ENCODE measurements at regions not wholly inside any gene's neighbourhood (a gene's known extent, or its start where the extent isn't known, plus 50 kb on each side); places are given as distances from the start of the nearest gene placed in this dataset.

DNA sequence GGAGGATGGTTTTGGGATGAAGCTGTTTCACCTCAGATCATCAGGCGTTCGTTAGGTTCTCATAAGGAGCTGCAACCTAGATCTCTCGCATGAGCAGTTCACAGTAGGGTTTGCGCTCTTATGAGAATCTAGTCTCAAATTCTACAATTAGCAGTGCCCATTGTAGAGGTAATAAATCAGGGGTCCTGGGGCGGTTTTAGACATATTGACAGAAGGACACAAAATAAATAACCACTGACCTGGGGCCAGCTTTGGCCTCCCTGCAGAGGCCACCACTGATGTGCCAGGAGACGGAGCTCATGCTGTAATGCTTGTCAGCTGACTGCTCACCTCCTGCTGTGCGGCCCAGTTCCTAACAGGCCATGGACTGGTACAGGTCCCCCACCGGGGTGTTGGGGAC, 67.6 kb upstream of the SPATA31D4 start:
- Histone ChIP-seq H3K27me3 (replicated peaks in 1 of 7) (peaks cover 0 to 8% (median 0%) of the 10 kb centered on the region in 7 donors), H3K9me3 (no peaks in the 10 kb centered on the region), H3K4me3 (no peak overlapping the region), H3K4me1 (no peaks in the 10 kb centered on the region), H3K27ac (no peak overlapping the region), H3K36me3 (no peaks in the 10 kb centered on the region)
- TF ChIP-seq POLR2AphosphoS5 (IDR thresholded peaks at IDR 0.05) (no peak), POLR2A (IDR thresholded peaks at IDR 0.05) (no peak)
- TF ChIP-seq, protein P1, sequence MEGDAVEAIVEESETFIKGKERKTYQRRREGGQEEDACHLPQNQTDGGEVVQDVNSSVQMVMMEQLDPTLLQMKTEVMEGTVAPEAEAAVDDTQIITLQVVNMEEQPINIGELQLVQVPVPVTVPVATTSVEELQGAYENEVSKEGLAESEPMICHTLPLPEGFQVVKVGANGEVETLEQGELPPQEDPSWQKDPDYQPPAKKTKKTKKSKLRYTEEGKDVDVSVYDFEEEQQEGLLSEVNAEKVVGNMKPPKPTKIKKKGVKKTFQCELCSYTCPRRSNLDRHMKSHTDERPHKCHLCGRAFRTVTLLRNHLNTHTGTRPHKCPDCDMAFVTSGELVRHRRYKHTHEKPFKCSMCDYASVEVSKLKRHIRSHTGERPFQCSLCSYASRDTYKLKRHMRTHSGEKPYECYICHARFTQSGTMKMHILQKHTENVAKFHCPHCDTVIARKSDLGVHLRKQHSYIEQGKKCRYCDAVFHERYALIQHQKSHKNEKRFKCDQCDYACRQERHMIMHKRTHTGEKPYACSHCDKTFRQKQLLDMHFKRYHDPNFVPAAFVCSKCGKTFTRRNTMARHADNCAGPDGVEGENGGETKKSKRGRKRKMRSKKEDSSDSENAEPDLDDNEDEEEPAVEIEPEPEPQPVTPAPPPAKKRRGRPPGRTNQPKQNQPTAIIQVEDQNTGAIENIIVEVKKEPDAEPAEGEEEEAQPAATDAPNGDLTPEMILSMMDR (IDR thresholded peaks at IDR 0.05 in 8 of 11, conservative IDR thresholded peaks at IDR 0.05 in 3 of 11): no peak
- 89 to 95% (median 93%) methylated on average over 8 of the region's 8 CpGs for WGBS, 5 donors
- DNase-seq: no peak
- intact Hi-C loops (cut with DNase I; ENCODE audit: low total_unique reads): no loop called here

DNA sequence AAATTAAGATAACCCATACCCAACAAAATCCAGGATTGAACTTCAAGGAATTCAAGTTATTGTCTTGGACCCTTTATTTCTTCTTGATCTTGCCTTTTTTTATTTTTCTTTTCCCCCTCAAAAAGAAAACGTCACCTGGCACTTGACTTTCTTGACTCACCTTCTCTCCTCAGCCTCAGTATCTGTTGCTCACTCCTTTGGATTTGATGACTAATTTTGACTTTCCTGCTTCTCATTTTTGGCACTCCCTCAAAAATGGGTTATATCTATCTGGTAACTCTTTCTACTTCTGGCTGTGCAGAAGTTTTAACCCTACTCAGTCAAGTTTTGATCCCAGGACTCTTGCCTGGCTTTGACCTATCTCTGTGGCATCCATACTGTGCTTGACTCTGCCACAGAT, 66.6 kb upstream of the SPATA31D4 start:
- Histone ChIP-seq H3K27ac (no peak overlapping the region), H3K36me3 (no peaks in the 10 kb centered on the region), H3K27me3 (replicated peaks in 1 of 7) (peaks cover 0 to 7% (median 0%) of the 10 kb centered on the region in 7 donors), H3K4me3 (no peak overlapping the region), H3K9me3 (no peaks in the 10 kb centered on the region), H3K4me1 (no peaks in the 10 kb centered on the region)
- intact Hi-C loops (cut with DNase I; ENCODE audit: low total_unique reads): no loop called here
- WGBS, 5 donors: 47 to 90% (median 74%) methylated on average over 1 of the region's 1 CpG
- no peak for DNase-seq
- TF ChIP-seq POLR2A (IDR thresholded peaks at IDR 0.05) (no peak), POLR2AphosphoS5 (IDR thresholded peaks at IDR 0.05) (no peak)
- TF ChIP-seq, protein P1 (IDR thresholded peaks at IDR 0.05 in 8 of 11, conservative IDR thresholded peaks at IDR 0.05 in 3 of 11): no peak

DNA sequence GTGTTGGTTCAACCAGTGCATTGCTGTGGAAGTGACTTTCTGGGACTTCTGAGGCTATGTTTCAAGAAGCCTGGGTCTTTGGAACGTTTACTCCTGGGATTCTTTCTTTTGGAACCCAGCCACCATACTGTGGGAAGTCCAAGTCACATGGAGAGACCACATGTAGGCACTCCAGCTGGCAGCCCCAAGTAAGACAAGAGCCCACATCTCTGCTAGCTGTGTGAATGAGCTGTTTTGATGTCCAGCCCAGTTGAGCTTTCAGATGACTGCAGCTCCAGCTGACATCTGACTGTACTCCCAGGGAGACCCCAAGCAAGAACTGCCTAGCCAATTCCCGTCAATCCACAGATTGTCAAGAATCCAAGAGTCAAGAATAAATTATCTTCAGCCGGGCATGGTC, 60.1 kb upstream of the SPATA31D4 start:
- H3K36me3 ChIP-seq: no peaks in the 10 kb centered on the region
- no peaks in the 10 kb centered on the region for H3K4me1 ChIP-seq
- H3K4me3 ChIP-seq: no peak overlapping the region
- H3K27me3 ChIP-seq (replicated peaks in 1 of 7): peaks cover 0 to 18% (median 0%) of the 10 kb centered on the region in 7 donors
- WGBS, 5 donors: 67 to 80% (median 74%) methylated on average over 3 of the region's 3 CpGs
- intact Hi-C loops (cut with DNase I; ENCODE audit: low total_unique reads): loop anchor here (5.0 kb wide), 1 partner anchor 179 kb away; no protein-coding TSS in a partner anchor
- no peak overlapping the region for H3K27ac ChIP-seq
- TF ChIP-seq POLR2A (IDR thresholded peaks at IDR 0.05): no peak
- TF ChIP-seq POLR2AphosphoS5 (IDR thresholded peaks at IDR 0.05): no peak
- TF ChIP-seq, protein P1 (IDR thresholded peaks at IDR 0.05 in 8 of 11, conservative IDR thresholded peaks at IDR 0.05 in 3 of 11): no peak
- no peak for DNase-seq
- H3K9me3 ChIP-seq: peaks cover 0 to 6% (median 0%) of the 10 kb centered on the region in 8 donors

DNA sequence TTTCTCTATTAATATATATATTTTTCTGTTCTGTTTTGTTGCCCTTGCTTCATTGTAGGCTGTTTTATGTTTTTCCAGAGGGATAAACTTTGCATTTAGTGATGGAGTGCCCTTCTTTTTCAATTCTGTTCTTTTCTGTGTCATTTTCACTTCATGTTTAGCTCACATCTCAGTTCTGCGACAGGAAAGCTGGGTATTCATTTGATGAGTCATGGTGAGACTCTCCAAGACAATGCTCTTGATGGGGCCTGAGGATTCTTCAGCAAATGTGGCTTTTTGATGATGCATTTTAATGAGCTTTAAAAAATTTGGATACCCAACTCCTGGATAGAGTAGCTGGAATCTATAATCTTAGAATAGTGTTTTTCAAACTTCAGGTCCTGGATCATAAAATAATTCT, 56.5 kb upstream of the SPATA31D4 start:
- intact Hi-C loops (cut with DNase I; ENCODE audit: low total_unique reads): no loop called here
- peaks cover 0 to 5% (median 0%) of the 10 kb centered on the region in 6 donors for H3K4me1 ChIP-seq
- WGBS, 5 donors: 49 to 74% (median 71%) methylated on average over 1 of the region's 1 CpG
- peaks cover 0 to 9% (median 0%) of the 10 kb centered on the region in 8 donors for H3K9me3 ChIP-seq
- no peak overlapping the region for H3K4me3 ChIP-seq
- no peak for DNase-seq
- no peak overlapping the region for H3K27ac ChIP-seq
- no peaks in the 10 kb centered on the region for H3K36me3 ChIP-seq
- peaks cover 0 to 15% (median 0%) of the 10 kb centered on the region in 7 donors for H3K27me3 ChIP-seq (replicated peaks in 1 of 7)
- TF ChIP-seq POLR2A (IDR thresholded peaks at IDR 0.05) (no peak), POLR2AphosphoS5 (IDR thresholded peaks at IDR 0.05) (no peak)
- TF ChIP-seq, protein P1 (IDR thresholded peaks at IDR 0.05 in 8 of 11, conservative IDR thresholded peaks at IDR 0.05 in 3 of 11): no peak
